ENCODE measurements at regions not wholly inside any gene's neighbourhood (a gene's known extent, or its start where the extent isn't known, plus 50 kb on each side); places are given as distances from the start of the nearest gene placed in this dataset.
"Not testable (repeated sequence)": the region's sequence is repeated elsewhere in the genome, so short reads cannot be mapped to it uniquely, and the experiment has no call there.

DNA sequence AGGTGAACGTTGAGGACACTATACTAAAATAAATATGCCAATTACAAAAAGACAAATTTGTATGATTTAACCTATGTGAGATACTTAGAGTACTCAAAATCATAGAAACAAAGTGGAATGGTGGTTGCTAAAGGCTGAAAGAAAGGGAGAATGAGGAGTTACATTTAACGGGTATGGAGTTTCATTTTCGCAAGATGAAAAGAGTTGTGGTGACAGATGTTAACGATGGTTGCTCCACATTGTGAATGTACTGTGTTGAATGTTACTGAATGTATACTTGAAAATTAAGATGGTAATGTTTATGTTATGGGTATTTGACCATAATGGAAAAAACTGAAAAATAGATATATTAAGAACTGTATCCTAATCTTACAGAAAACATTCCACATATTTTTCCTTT is 51.3 kb upstream of the MOCS2 start:
- DNase-seq (ENCODE audit: low spot score): no peak
- in situ Hi-C loops (cut with HindIII; ENCODE audit: low sequenced_read_pairs): no loop called here

DNA sequence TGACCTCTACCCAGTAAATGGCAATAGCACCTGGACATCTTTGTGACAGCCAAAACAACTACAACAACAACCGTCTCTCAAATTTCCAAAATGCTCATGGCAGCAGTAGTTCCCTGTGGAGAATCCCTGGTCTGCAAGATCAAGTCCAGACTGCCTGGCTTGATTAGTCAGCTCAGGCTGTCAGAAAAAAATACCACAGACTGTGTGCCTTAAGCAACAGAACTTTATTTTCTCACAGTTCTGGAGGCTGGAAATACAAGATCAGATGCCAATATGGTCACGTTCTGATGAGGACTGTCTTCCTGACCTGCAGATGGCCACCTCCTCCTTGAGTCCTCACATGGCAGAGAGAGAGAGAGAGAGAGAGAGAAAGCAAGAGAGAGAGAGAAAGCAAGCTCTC is 52.3 kb upstream of the MOCS2 start:
- no peak for DNase-seq (ENCODE audit: low spot score)
- in situ Hi-C loops (cut with HindIII; ENCODE audit: low sequenced_read_pairs): no loop called here

DNA sequence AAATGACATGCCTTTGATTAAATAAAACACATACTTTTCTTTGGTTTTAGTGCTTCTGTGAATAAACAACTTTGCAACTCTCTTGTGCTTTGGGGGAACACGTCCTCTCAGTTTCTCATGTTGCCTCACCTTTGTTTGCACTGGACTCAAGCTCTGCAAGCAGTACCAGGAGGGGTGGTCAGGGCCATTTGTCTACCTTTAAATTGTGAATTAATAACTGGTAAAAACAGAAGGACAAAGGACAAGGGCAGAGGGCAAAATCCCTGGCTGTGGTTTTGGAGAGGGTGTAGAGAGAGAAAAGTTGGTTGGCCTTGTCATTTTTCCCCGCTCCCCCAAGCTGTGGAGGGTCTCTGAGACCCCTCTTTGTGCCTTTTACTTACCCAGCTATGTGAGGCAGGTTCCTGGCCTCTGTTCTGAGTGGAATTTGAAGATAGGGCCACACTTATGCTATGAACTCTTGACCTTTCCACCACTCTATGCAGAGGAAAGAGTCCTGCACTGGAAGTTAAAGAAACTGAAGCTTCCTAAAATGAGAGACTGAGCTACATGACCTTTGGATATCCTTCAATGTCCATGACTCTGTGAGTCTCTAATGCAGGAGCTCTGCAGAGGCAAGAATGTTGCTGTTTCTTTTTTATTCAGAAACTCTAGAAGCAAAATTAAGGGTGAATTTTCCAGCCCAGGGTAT is 55.1 kb upstream of the MOCS2 start:
- no peak for DNase-seq (ENCODE audit: low spot score)
- in situ Hi-C loops (cut with HindIII; ENCODE audit: low sequenced_read_pairs): no loop called here

DNA sequence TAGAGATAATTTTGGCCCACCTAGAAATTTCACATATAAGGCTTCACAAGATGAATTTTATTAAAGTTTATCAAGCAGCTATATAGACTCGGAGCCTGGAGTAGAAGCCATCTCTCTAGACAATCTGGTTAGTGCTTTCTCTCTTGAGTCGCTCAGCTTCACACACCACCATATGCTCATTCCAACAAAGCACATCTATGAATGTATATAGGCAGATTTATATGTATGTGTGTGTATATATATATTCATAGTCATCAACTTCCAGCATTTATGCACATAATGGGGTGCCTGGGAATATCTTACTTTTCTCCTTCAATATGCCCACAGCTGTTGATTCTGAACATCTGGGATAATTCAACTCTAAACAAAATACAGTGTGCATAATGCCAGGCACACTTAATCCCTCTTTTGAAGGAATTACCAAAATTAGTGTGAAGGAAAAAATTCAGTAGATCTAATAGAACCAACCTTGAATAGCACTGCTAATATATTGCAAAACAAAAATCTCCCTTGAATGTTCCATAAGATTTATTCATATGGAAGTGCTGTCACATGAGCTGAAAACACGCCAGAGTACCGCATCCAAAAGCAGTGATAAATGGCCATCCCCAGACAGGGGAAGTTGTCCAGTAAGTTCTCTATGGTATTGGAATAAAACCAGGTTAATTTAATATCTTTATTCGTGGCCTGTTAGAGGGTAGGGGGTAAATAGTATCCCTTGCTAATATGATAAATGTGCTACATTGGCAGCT is 56.0 kb upstream of the MOCS2 start:
- in situ Hi-C loops (cut with HindIII; ENCODE audit: low sequenced_read_pairs): no loop called here
- DNase-seq (ENCODE audit: low spot score): no peak

DNA sequence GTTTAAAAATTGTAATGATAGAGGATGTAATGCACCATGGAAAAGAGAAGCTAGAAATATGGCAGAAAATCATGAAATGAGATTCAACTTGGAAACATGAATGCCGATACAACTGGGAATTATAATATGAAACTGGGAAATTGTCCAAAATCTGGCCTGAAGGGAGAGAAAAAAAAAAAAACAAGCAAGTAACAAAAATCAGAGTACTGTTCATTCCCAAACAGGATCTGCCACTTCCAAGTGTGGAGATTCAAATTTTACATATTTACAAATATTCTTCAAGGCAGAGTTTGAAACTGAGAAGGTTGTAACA is 56.6 kb upstream of the MOCS2 start:
- in situ Hi-C loops (cut with HindIII; ENCODE audit: low sequenced_read_pairs): no loop called here
- no peak for DNase-seq (ENCODE audit: low spot score)

GRCh38 chr5:53167836-53168235 is 58.3 kb upstream of the MOCS2 start:
- in situ Hi-C loops (cut with HindIII; ENCODE audit: low sequenced_read_pairs): no loop called here
- peak; percentile 10 for DNase-seq (ENCODE audit: low spot score)

DNA sequence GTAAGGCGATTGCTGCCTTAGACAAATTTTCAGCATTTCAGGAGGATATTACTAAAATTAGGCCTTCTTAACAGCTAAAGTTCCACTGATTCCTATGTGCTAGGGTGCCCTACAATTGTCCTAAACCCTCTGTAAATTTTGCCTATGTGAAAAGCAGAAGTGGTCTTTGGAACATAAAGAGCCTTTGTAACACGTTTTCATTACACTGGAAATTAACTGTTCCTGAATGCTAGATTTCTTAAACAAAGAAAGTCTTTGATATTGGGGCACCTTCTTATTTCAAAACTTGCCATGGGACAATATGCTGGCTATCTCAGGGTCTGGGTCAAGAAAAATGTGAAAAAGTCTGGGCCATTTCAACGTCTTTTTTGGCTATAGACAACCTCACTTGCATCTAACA is 60.4 kb upstream of the MOCS2 start:
- DNase-seq (ENCODE audit: low spot score): no peak
- in situ Hi-C loops (cut with HindIII; ENCODE audit: low sequenced_read_pairs): no loop called here

- peak; percentile 16 for DNase-seq (ENCODE audit: low spot score)
- in situ Hi-C loops (cut with HindIII; ENCODE audit: low sequenced_read_pairs): no loop called here
Observed at GRCh38 chr5:53170746-53171349, 61.3 kb upstream of the MOCS2 start.

DNA sequence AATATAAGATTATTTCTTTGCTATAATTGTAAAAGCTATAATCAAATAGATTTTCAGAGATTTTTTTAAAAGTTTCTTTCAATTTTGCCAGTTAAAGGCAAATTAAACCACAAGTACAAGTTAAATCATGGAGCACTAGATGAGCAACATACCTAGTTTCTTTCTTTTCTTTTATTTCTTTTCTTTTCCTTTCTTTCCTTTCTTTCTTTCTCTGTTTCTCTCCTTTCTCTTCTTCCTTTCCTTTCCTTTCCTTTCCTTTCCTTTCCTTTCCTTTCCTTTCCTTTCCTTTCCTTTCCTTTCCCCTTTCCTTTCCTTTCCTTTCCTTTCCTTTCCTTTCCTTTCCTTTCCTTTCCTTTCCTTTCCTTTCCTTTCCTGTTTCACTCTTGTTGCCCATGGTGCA is 62.5 kb upstream of the MOCS2 start:
- DNase-seq (ENCODE audit: low spot score); in situ Hi-C loops (cut with HindIII; ENCODE audit: low sequenced_read_pairs): not testable (repeated sequence)

GRCh38 chr5:53172630-53173029 is 63.1 kb upstream of the MOCS2 start:
- DNase-seq (ENCODE audit: low spot score): no peak
- in situ Hi-C loops (cut with HindIII; ENCODE audit: low sequenced_read_pairs): no loop called here

GRCh38 chr5:53173083-53173482 is 63.5 kb upstream of the MOCS2 start:
- in situ Hi-C loops (cut with HindIII; ENCODE audit: low sequenced_read_pairs): no loop called here

GRCh38 chr5:53178830-53179229 is 69.3 kb upstream of the MOCS2 start:
- in situ Hi-C loops (cut with HindIII; ENCODE audit: low sequenced_read_pairs): no loop called here
- no peak for DNase-seq (ENCODE audit: low spot score)

More at GRCh38 chr5:53173083-53173482, 63.5 kb upstream of the MOCS2 start:
- no peak for DNase-seq (ENCODE audit: low spot score)

GRCh38 chr5:53179691-53180090 is 70.1 kb upstream of the MOCS2 start:
- DNase-seq (ENCODE audit: low spot score): no peak
- in situ Hi-C loops (cut with HindIII; ENCODE audit: low sequenced_read_pairs): no loop called here

- no peak for DNase-seq (ENCODE audit: low spot score)
- in situ Hi-C loops (cut with HindIII; ENCODE audit: low sequenced_read_pairs): no loop called here
Observed at GRCh38 chr5:53180538-53180937, 71.0 kb upstream of the MOCS2 start.

DNA sequence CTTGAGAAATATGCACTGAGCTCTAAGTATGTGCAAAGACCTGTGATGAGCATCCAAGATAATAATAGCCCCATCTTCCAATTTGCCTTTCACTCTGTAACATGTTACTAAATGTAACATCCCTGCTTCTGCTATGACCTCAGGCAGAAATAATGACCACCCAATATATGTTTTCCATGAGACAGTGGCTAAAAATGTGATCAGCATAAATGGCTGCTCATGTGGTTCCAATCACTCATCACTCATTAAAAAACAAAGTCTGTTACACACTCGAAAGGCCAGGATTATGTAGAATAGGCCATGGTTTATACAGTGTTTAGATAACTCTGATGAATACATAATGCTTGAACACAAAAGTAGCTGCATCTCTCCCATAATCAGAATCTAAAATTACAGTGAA is 71.4 kb upstream of the MOCS2 start:
- DNase-seq (ENCODE audit: low spot score): no peak
- in situ Hi-C loops (cut with HindIII; ENCODE audit: low sequenced_read_pairs): no loop called here

GRCh38 chr5:53183880-53184279 is 74.3 kb upstream of the MOCS2 start:
- in situ Hi-C loops (cut with HindIII; ENCODE audit: low sequenced_read_pairs): no loop called here
- DNase-seq (ENCODE audit: low spot score): no peak

DNA sequence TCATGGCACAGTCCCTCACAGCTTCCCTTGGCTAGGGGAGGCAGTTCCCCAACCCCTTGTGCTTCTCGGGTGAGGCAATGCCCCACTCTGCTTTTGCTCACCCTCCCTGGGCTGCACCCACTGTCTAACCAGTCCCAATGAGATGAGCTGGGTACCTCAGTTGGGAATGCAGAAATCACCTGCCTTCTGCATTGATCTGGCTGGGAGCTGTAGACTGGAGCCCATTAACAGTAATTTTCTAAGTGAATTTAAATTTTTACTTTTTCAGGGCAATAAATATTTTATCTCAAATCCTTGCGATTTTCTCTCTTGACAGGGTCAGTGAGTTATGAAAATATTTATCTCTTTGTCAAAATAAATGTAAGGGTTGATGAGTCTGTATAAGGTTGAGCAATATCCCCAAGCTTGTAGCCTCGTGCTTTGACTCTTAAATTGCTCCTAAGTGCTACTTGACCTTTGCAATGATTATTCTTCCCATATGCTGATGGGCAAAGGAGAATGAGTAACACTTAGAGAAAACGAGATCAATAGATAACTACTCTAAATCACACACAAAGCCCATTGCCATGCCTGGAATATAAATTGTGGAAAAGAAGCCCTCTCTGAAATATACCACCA is 82.1 kb upstream of the MOCS2 start:
- in situ Hi-C loops (cut with HindIII; ENCODE audit: low sequenced_read_pairs): no loop called here
- no peak for DNase-seq (ENCODE audit: low spot score)

- in situ Hi-C loops (cut with HindIII; ENCODE audit: low sequenced_read_pairs): no loop called here
- no peak for DNase-seq (ENCODE audit: low spot score)
Observed at GRCh38 chr5:53194086-53194485, 84.5 kb upstream of the MOCS2 start.

DNA sequence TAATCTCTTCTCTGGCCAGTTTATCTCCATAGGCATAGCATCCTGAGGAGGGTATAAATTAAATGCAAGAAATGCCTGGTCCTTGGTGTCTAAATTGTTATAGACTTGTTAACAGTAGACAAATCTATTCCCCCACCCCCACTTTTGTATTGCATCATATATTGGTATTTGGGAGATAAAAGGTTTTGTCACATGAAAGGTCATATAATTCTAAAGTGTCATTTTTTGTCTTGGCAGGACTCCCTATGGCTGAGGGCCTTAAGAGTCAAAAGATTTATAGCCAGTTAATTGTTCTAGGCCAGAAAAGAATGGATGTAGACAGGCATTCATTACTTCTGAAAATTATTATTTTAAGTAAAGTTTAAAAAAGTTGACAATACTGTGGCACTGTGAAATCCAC is 90.3 kb upstream of the MOCS2 start:
- in situ Hi-C loops (cut with HindIII; ENCODE audit: low sequenced_read_pairs): no loop called here
- DNase-seq (ENCODE audit: low spot score): no peak

DNA sequence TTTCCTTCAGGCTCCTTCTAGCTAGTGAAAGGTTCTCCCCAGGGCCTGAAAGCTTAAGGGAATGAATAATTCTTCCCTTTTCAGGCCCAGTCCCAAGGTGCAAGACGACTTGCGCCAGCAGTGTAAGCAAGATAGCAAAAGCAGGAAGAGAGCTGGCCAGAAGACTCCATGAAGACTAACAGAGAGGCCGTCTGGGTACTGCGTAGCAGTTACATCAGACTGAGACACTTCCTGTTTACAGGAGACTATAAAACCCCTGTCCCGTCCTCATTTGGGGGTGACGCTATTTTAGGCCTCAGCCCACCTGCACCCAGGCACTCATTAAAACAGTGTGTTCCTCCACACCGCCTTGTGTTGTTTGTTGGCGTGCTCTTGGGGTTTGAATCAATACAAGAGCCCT is 90.7 kb upstream of the MOCS2 start:
- in situ Hi-C loops (cut with HindIII; ENCODE audit: low sequenced_read_pairs): no loop called here
- no peak for DNase-seq (ENCODE audit: low spot score)
